IMR-90 (cell line): ENCODE measurements at regions not wholly inside any gene's neighbourhood (a gene's known extent, or its start where the extent isn't known, plus 50 kb on each side); places are given as distances from the start of the nearest gene placed in this dataset.

Experiments
- ATAC-seq: fragments of 200-7000 bp; cut with Tn5 transposase; 2 replicates; pipeline ENCODE4 v1.9.1; 2020; ENCODE audit warnings: low read depth, mild to moderate bottlenecking, moderate library complexity
- BruUV-seq: library from RNA; stranded (reverse); fragments of 400-500 nt; replicated peaks from 2 replicates; lab custom pipeline; 2021; lab: Mats Ljungman, UMichigan
- CTCF ChIA-PET: fragments of 300-600 bp; formaldehyde crosslinking; extraction: SDS; loops from one replicate; lab custom pipeline; 2021; ENCODE audit warnings: antibody characterized with exemption; lab: Yijun Ruan, JAX
- POLR2A ChIA-PET: fragments of 300-600 bp; sonication (Branson Sonifier 250); formaldehyde crosslinking; loops from one replicate; lab custom pipeline; 2022; ENCODE audit warnings: antibody characterized with exemption; ENCODE audit not compliant: unreplicated experiment; lab: Charles Lee
- DNase-seq: peaks from one replicate; pipeline ENCODE4 v3.0.0; 2013
- H2AFZ ChIP-seq: replicated peaks from 2 replicates; pipeline ENCODE3; 2013; ENCODE audit warnings: low read length, mild to moderate bottlenecking; ENCODE audit not compliant: poor library complexity
- H2AK5ac ChIP-seq: 2 replicates; pipeline ENCODE4 v1.6.1; 2013; ENCODE audit warnings: low read depth, low read length, inconsistent platforms
- H2AK9ac ChIP-seq: replicated peaks from 2 replicates; pipeline ENCODE3; 2013; ENCODE audit warnings: mild to moderate bottlenecking, low read depth, low read length, moderate library complexity; ENCODE audit not compliant: poor library complexity
- H2BK120ac ChIP-seq: 2 replicates; pipeline ENCODE4 v1.6.1; 2013; ENCODE audit warnings: low read depth, low read length, inconsistent platforms
- H2BK15ac ChIP-seq: 3 replicates; pipeline ENCODE4 v1.6.1; 2013; ENCODE audit warnings: low read depth, low read length, inconsistent platforms
- H2BK20ac ChIP-seq: 2 replicates; pipeline ENCODE4 v1.6.1; 2013; ENCODE audit warnings: low read depth, mild to moderate bottlenecking, inconsistent platforms, low read length, moderate library complexity
- H2BK5ac ChIP-seq: 2 replicates; pipeline ENCODE4 v1.6.1; 2013; ENCODE audit warnings: mild to moderate bottlenecking, low read depth, low read length, inconsistent platforms; ENCODE audit not compliant: poor library complexity, severe bottlenecking
- H3K14ac ChIP-seq: replicated peaks from 2 replicates; pipeline ENCODE4 v1.6.1; 2013; ENCODE audit warnings: low read depth, low read length, inconsistent platforms
- H3K18ac ChIP-seq: 2 replicates; pipeline ENCODE4 v1.6.1; 2013; ENCODE audit warnings: low read depth, low read length, control low read depth
- H3K23ac ChIP-seq: 2 replicates; pipeline ENCODE4 v1.6.1; 2013; ENCODE audit warnings: low read depth, low read length, inconsistent platforms
- H3K27ac ChIP-seq: 2 replicates; pipeline ENCODE4 v1.5.1; 2013; ENCODE audit warnings: mild to moderate bottlenecking, control low read depth, low read length; ENCODE audit not compliant: insufficient read depth
- H3K27me3 ChIP-seq: 2 replicates; pipeline ENCODE4 v1.6.1; 2013; ENCODE audit warnings: low read length; ENCODE audit not compliant: control insufficient read depth, insufficient read depth
- H3K36me3 ChIP-seq: 2 replicates; pipeline ENCODE4 v1.6.1; 2013; ENCODE audit warnings: low read length, mixed read lengths; ENCODE audit not compliant: control insufficient read depth, insufficient read depth
- H3K4ac ChIP-seq: 2 replicates; pipeline ENCODE4 v1.6.1; 2013; ENCODE audit warnings: low read depth, low read length, inconsistent platforms
- H3K4me1 ChIP-seq: 2 replicates; pipeline ENCODE4 v1.6.1; 2013; ENCODE audit warnings: low read length, mixed read lengths; ENCODE audit not compliant: control insufficient read depth, insufficient read depth
- H3K4me2 ChIP-seq: 2 replicates; pipeline ENCODE4 v1.6.1; 2013; ENCODE audit warnings: low read depth, mild to moderate bottlenecking, control low read depth, low read length, moderate library complexity
- H3K4me3 ChIP-seq: 2 replicates; pipeline ENCODE4 v1.5.1; 2013; ENCODE audit warnings: low read depth, mild to moderate bottlenecking, control low read depth, low read length, moderate library complexity; ENCODE audit not compliant: insufficient read depth
- H3K56ac ChIP-seq: 2 replicates; pipeline ENCODE4 v1.6.1; 2013; ENCODE audit warnings: low read length, inconsistent platforms; ENCODE audit not compliant: insufficient read depth; ENCODE audit errors: extremely low read depth
- H3K79me1 ChIP-seq, 2 experiments: 2 replicates each; pipeline ENCODE4 v1.6.1; 2013; ENCODE audit warnings: low read length in 2 of 2, inconsistent platforms in 1 of 2, low read depth in 1 of 2
- H3K9ac ChIP-seq: 2 replicates; pipeline ENCODE4 v1.6.1; 2013; ENCODE audit warnings: low read depth, low read length, control low read depth
- H3K9me1 ChIP-seq: 2 replicates; pipeline ENCODE4 v1.6.1; 2013; ENCODE audit warnings: low read length, inconsistent platforms; ENCODE audit not compliant: insufficient read depth
- H3K9me3 ChIP-seq: 2 replicates; pipeline ENCODE4 v1.6.1; 2013; ENCODE audit warnings: low read length; ENCODE audit not compliant: control insufficient read depth, insufficient read depth
- H4K20me1 ChIP-seq: 2 replicates; pipeline ENCODE4 v1.6.1; 2013; ENCODE audit warnings: low read length, inconsistent platforms; ENCODE audit not compliant: insufficient read depth
- H4K5ac ChIP-seq: 2 replicates; pipeline ENCODE4 v1.6.1; 2013; ENCODE audit warnings: mild to moderate bottlenecking, low read depth, low read length, control low read depth
- H4K8ac ChIP-seq, 2 experiments: 2 replicates each; pipeline ENCODE4 v1.6.1; 2013; ENCODE audit warnings: low read depth in 2 of 2, low read length in 2 of 2, control low read depth in 1 of 2, inconsistent platforms in 1 of 2
- H4K91ac ChIP-seq: 2 replicates; pipeline ENCODE4 v1.6.1; 2013; ENCODE audit warnings: low read depth, low read length, inconsistent platforms; ENCODE audit not compliant: insufficient read depth
- BHLHE40 ChIP-seq: fragments of 150-350 bp; IDR thresholded peaks from 2 replicates; pipeline ENCODE4 v1.6.1; 2016; ENCODE audit warnings: mild to moderate bottlenecking, low read depth, low read length
- CEBPB ChIP-seq: IDR thresholded peaks from 2 replicates; pipeline ENCODE4 v1.6.1; 2012; ENCODE audit warnings: low read depth, low read length, improper control_type of control experiment
- CHD1 ChIP-seq: IDR thresholded peaks from 2 replicates; pipeline ENCODE4 v1.6.1; 2012; ENCODE audit warnings: low read depth, low read length, improper control_type of control experiment
- ELK1 ChIP-seq: fragments of 150-350 bp; IDR thresholded peaks from 2 replicates; pipeline ENCODE4 v1.6.1; 2016; ENCODE audit warnings: low read depth, mild to moderate bottlenecking, low read length, moderate library complexity, borderline replicate concordance
- FOS ChIP-seq: fragments of 150-350 bp; IDR thresholded peaks from 2 replicates; pipeline ENCODE4 v1.6.1; 2016; ENCODE audit warnings: low read depth, low read length
- MAFK ChIP-seq: IDR thresholded peaks from 2 replicates; pipeline ENCODE4 v1.6.1; 2012; ENCODE audit warnings: low read depth, low read length, improper control_type of control experiment
- MAZ ChIP-seq: IDR thresholded peaks from 2 replicates; pipeline ENCODE4 v1.6.1; 2012; ENCODE audit warnings: low read depth, mild to moderate bottlenecking, low read length, improper control_type of control experiment, moderate library complexity, borderline replicate concordance
- MXI1 ChIP-seq: IDR thresholded peaks from 2 replicates; pipeline ENCODE4 v1.6.1; 2012; ENCODE audit warnings: low read depth, mild to moderate bottlenecking, low read length, moderate library complexity, borderline replicate concordance
- NFE2L2 ChIP-seq: fragments of 150-350 bp; IDR thresholded peaks from 2 replicates; pipeline ENCODE4 v1.6.1; 2016; ENCODE audit warnings: low read depth, mild to moderate bottlenecking, low read length
- POLR2A ChIP-seq: IDR thresholded peaks from 2 replicates; pipeline ENCODE4 v1.6.1; 2012; ENCODE audit warnings: mild to moderate bottlenecking, low read depth, low read length
- RAD21 ChIP-seq: IDR thresholded peaks from 2 replicates; pipeline ENCODE4 v1.6.1; 2012; ENCODE audit warnings: low read length, improper control_type of control experiment
- RCOR1 ChIP-seq: IDR thresholded peaks from 2 replicates; pipeline ENCODE4 v1.6.1; 2012; ENCODE audit warnings: mild to moderate bottlenecking, low read length, improper control_type of control experiment; ENCODE audit not compliant: insufficient replicate concordance
- RFX5 ChIP-seq: IDR thresholded peaks from 2 replicates; pipeline ENCODE4 v1.8.0; 2012; ENCODE audit warnings: low read depth, mild to moderate bottlenecking, low read length, moderate library complexity
- SMC3 ChIP-seq: fragments of 150-350 bp; IDR thresholded peaks from 2 replicates; pipeline ENCODE4 v1.6.1; 2016; ENCODE audit warnings: low read depth, mild to moderate bottlenecking, antibody characterized with exemption, low read length, moderate library complexity
- WGBS, 2 experiments: methylation state at CpG; one replicate each; pipeline versions ENCODE4 v1.1.5 to v1.1.7; 2013; ENCODE audit warnings: missing lambda C conversion rate in 2 of 2; ENCODE audit not compliant: insufficient read length in 1 of 2; ENCODE audit errors: extremely low coverage in 2 of 2; 5-methylcytosine and 5-hydroxymethylcytosine counted together
- dilution Hi-C: fragments of 300-500 bp; cut with HindIII; formaldehyde crosslinking; loops from one replicate; pipeline ENCODE4 v1.14.3; 2018; ENCODE audit warnings: low sequenced_read_pairs; ENCODE audit not compliant: unreplicated experiment
- in situ Hi-C: fragments of 300-500 bp; cut with MboI; formaldehyde crosslinking; loops from 3 replicates; pipeline ENCODE4 v1.14.3; 2019; ENCODE audit warnings: low sequenced_read_pairs, inconsistent platforms, mixed read lengths
- intact Hi-C: fragments of 100-400 bp; cut with micrococcal nuclease; formaldehyde crosslinking; loops from 2 replicates; pipeline ENCODE4 v1.10.0; 2022
- TF ChIP-seq, protein P1 (sequence below): fragments of 150-350 bp; IDR thresholded peaks from 2 replicates; pipeline ENCODE4 v1.6.1; 2017; ENCODE audit warnings: mild to moderate bottlenecking, antibody characterized with exemption, low read length, low read depth
- TF ChIP-seq, protein P2 (sequence below): conservative IDR thresholded peaks from 2 replicates; pipeline ENCODE4 v1.5.1; 2012; ENCODE audit warnings: mild to moderate bottlenecking, low read depth, low read length, improper control_type of control experiment

DNA sequence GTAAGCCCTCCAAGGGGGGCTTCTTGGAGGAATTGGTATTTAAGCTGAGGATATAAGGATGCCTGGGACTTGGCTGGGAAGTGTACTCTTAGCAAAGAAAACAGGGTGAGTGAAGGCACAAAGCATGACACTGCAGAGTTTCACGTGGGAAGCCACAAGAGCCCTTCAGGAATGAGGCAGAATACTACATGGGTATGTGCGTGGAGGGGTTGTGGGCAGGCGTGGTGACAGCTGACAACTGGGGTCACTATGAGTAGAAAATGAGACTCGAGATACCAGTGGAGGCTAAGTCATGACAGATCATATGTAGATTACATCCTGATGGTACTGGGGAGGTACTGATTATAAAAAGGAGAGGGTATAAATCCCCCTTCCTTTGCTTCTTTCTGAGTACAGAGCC is 78.1 kb upstream of the XYLT1 start:
- no peak overlapping the region for H2BK20ac ChIP-seq
- no peak overlapping the region for H3K23ac ChIP-seq
- no peak overlapping the region for H2AK9ac ChIP-seq
- H3K18ac ChIP-seq, result no peak overlapping the region
- H3K4me2 ChIP-seq, result no peak overlapping the region
- no peak overlapping the region for H4K5ac ChIP-seq
- H3K27ac ChIP-seq, result no peak overlapping the region
- H3K4me1 ChIP-seq, result no peaks in the 10 kb centered on the region
- no peaks in the 10 kb centered on the region for H3K27me3 ChIP-seq
- H2AFZ ChIP-seq, result no peak overlapping the region
- TF ChIP-seq, protein P1, sequence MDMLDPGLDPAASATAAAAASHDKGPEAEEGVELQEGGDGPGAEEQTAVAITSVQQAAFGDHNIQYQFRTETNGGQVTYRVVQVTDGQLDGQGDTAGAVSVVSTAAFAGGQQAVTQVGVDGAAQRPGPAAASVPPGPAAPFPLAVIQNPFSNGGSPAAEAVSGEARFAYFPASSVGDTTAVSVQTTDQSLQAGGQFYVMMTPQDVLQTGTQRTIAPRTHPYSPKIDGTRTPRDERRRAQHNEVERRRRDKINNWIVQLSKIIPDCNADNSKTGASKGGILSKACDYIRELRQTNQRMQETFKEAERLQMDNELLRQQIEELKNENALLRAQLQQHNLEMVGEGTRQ, result no peak
- TF ChIP-seq RCOR1 (no peak), BHLHE40 (no peak), NFE2L2 (no peak), FOS (no peak), MAZ (no peak), MXI1 (no peak), CEBPB (no peak), MAFK (no peak), RFX5 (no peak), RAD21 (no peak), CHD1 (no peak), POLR2A (no peak), SMC3 (no peak), ELK1 (no peak)
- TF ChIP-seq, protein P2, sequence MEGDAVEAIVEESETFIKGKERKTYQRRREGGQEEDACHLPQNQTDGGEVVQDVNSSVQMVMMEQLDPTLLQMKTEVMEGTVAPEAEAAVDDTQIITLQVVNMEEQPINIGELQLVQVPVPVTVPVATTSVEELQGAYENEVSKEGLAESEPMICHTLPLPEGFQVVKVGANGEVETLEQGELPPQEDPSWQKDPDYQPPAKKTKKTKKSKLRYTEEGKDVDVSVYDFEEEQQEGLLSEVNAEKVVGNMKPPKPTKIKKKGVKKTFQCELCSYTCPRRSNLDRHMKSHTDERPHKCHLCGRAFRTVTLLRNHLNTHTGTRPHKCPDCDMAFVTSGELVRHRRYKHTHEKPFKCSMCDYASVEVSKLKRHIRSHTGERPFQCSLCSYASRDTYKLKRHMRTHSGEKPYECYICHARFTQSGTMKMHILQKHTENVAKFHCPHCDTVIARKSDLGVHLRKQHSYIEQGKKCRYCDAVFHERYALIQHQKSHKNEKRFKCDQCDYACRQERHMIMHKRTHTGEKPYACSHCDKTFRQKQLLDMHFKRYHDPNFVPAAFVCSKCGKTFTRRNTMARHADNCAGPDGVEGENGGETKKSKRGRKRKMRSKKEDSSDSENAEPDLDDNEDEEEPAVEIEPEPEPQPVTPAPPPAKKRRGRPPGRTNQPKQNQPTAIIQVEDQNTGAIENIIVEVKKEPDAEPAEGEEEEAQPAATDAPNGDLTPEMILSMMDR, result no peak
- H3K4me3 ChIP-seq, result no peak overlapping the region
- H4K8ac ChIP-seq, result no peak overlapping the region
- 81% methylated on average over 4 of the region's 4 CpGs; no CpG with 5 or more reads in 1 of the 2 experiments for WGBS, 2 experiments
- no peaks in the 10 kb centered on the region for H3K9me1 ChIP-seq
- H3K56ac ChIP-seq, result no peak overlapping the region
- H2BK120ac ChIP-seq, result no peak overlapping the region
- no TSS peak for BruUV-seq
- H3K14ac ChIP-seq, result no peak overlapping the region
- no peak overlapping the region for H4K91ac ChIP-seq
- H3K79me1 ChIP-seq, result no peaks in the 10 kb centered on the region
- CTCF ChIA-PET, result no interaction called here
- DNase-seq (no peak), ATAC-seq (no peak)
- H3K36me3 ChIP-seq, result no peaks in the 10 kb centered on the region
- H4K20me1 ChIP-seq, result no peaks in the 10 kb centered on the region
- intact Hi-C loops, result no loop called here
- in situ Hi-C loops, result no loop called here
- H3K9me3 ChIP-seq, result no peaks in the 10 kb centered on the region
- POLR2A ChIA-PET, result no interaction called here
- no peak overlapping the region for H2BK5ac ChIP-seq
- H2AK5ac ChIP-seq, result no peak overlapping the region
- no peak overlapping the region for H2BK15ac ChIP-seq
- no peak overlapping the region for H3K4ac ChIP-seq
- dilution Hi-C loops, result no loop called here
- H3K9ac ChIP-seq, result no peak overlapping the region
